HepG2 (cell line): ENCODE measurements at regions not wholly inside any gene's neighbourhood (a gene's known extent, or its start where the extent isn't known, plus 50 kb on each side); places are given as distances from the start of the nearest gene placed in this dataset.

Source experiments
- ATAC-seq: fragments of 200-7000 bp; cut with Tn5 transposase; 3 replicates; pipeline ENCODE4 v1.9.1; 2020; ENCODE audit warnings: mild to moderate bottlenecking, moderate library complexity
- BruUV-seq: library from RNA; stranded (reverse); fragments of 400-500 nt; replicated peaks from 2 replicates; lab custom pipeline; 2021; lab: Mats Ljungman, UMichigan
- CTCF ChIA-PET: fragments of 300-600 bp; formaldehyde crosslinking; extraction: SDS; loops from one replicate; lab custom pipeline; 2021; ENCODE audit warnings: low total read pairs, inconsistent platforms, low intra/inter-chr PET ratio; lab: Yijun Ruan, JAX
- POLR2A ChIA-PET: fragments of 350-600 bp; sonication (Branson Sonifier 250); formaldehyde crosslinking; loops from one replicate; lab custom pipeline; 2020; ENCODE audit warnings: antibody characterized with exemption, inconsistent platforms; lab: Yijun Ruan, JAX
- DNase-seq: peaks from one replicate; pipeline ENCODE4 v3.0.0-alpha.2; 2015; ENCODE audit warnings: low spot score
- FAIRE-seq: peaks from 3 replicates; lab custom pipeline; 2011; peaks lifted over from hg19 to GRCh38; lab: Jason Lieb, UNC
- H2AFZ ChIP-seq: one replicate; pipeline ENCODE4 v1.6.1; 2011; ENCODE audit warnings: low read length, inconsistent platforms
- H3K27ac ChIP-seq: fragments of 300-600 bp; 3 replicates; pipeline ENCODE4 v1.8.0; 2011; ENCODE audit warnings: mixed run types, mild to moderate bottlenecking, mixed read lengths, low read length, inconsistent platforms; ENCODE audit not compliant: insufficient read depth; ENCODE audit errors: extremely low read length
- H3K27me3 ChIP-seq, 2 experiments: fragments of 200-600 bp in 1 of 2; 2 replicates in 1 of 2; 3 replicates in 1 of 2; pipeline versions ENCODE4 v1.6.0 to v1.8.0; 2011; ENCODE audit warnings: low read length in 2 of 2, mild to moderate bottlenecking in 2 of 2, moderate library complexity in 2 of 2, inconsistent platforms in 1 of 2; ENCODE audit not compliant: insufficient read depth in 2 of 2, control insufficient read depth in 1 of 2
- H3K36me3 ChIP-seq, 2 experiments: fragments of 200-600 bp in 1 of 2; replicated peaks in 1 of 2; 2 replicates in 1 of 2; 3 replicates in 1 of 2; pipeline versions ENCODE4 v1.5.1 to v1.8.0; 2011; ENCODE audit warnings: low read length in 2 of 2, inconsistent platforms in 1 of 2; ENCODE audit not compliant: insufficient read depth in 2 of 2, control insufficient read depth in 1 of 2
- H3K4me1 ChIP-seq: 2 replicates; pipeline ENCODE4 v1.5.1; 2012; ENCODE audit warnings: low read length, inconsistent platforms; ENCODE audit not compliant: insufficient read depth
- H3K4me2 ChIP-seq: 2 replicates; pipeline ENCODE4 v1.6.0; 2011; ENCODE audit warnings: low read depth, low read length, inconsistent platforms
- H3K4me3 ChIP-seq, 3 experiments: fragments of 200-600 bp in 1 of 3; sonication (generic), shearing (Covaris generic) in 1 of 3; replicated peaks in 1 of 3; 2 replicates each; pipeline ENCODE4 v1.5.1; 2011 to 2016; ENCODE audit warnings: low read length in 3 of 3, inconsistent platforms in 2 of 3, low read depth in 2 of 3, mild to moderate bottlenecking in 2 of 3, control low read depth in 1 of 3, mixed read lengths in 1 of 3; ENCODE audit not compliant: insufficient read depth in 1 of 3
- H3K79me2 ChIP-seq: one replicate; pipeline ENCODE4 v1.6.1; 2011; ENCODE audit warnings: low read length, inconsistent platforms; ENCODE audit not compliant: insufficient read depth
- H3K9ac ChIP-seq: 2 replicates; pipeline ENCODE4 v1.6.0; 2011; ENCODE audit warnings: mild to moderate bottlenecking, low read depth, low read length, inconsistent platforms; ENCODE audit not compliant: insufficient read depth
- H3K9me3 ChIP-seq: 2 replicates; pipeline ENCODE4 v1.5.1; 2012; ENCODE audit warnings: mild to moderate bottlenecking, low read length
- H4K20me1 ChIP-seq: 2 replicates; pipeline ENCODE4 v1.6.0; 2011; ENCODE audit warnings: inconsistent platforms, mild to moderate bottlenecking, low read length, moderate library complexity; ENCODE audit not compliant: insufficient read depth
- CBFB ChIP-seq: sonication (generic); formaldehyde crosslinking; IDR thresholded peaks from 2 replicates; pipeline ENCODE4 v1.4.0; 2020; ENCODE audit warnings: missing genetic modification reagents
- HNRNPLL ChIP-seq: fragments of 200-400 bp; formaldehyde crosslinking; IDR thresholded peaks from 2 replicates; pipeline ENCODE4 v1.6.1; 2017; ENCODE audit warnings: mild to moderate bottlenecking, low read depth, low read length; ENCODE audit not compliant: poor library complexity, severe bottlenecking
- SKI ChIP-seq: fragments of 450-650 bp; IDR thresholded peaks from one replicate; pipeline ENCODE4 v1.6.1; 2018; ENCODE audit warnings: mild to moderate bottlenecking; ENCODE audit not compliant: partially characterized antibody
- SSRP1 ChIP-seq: IDR thresholded peaks from 2 replicates; pipeline ENCODE4 v1.6.1; 2016; ENCODE audit warnings: control low read depth
- ZFP82 ChIP-seq: sonication (generic); formaldehyde crosslinking; IDR thresholded peaks from 2 replicates; pipeline ENCODE4 v1.5.1; 2020; ENCODE audit warnings: mild to moderate bottlenecking, missing genetic modification reagents, borderline replicate concordance
- ZNF883 ChIP-seq: sonication (generic); formaldehyde crosslinking; IDR thresholded peaks from 2 replicates; pipeline ENCODE4 v1.5.1; 2020; ENCODE audit warnings: mild to moderate bottlenecking, missing genetic modification reagents; ENCODE audit errors: not compliant biosample characterization
- WGBS: methylation state at CpG from one replicate; pipeline ENCODE4 v1.1.6; 2017; ENCODE audit warnings: low lambda C conversion rate; 5-methylcytosine and 5-hydroxymethylcytosine counted together
- in situ Hi-C: cut with HindIII; loops from 2 replicates; pipeline ENCODE4 v1.10.0; 2017; ENCODE audit warnings: low pct_unique_long_range_greater_than_20kb; ENCODE audit not compliant: extremely low pct_ligation_motif_present
- intact Hi-C: fragments of 100-400 bp; cut with micrococcal nuclease; formaldehyde crosslinking; loops from one replicate; pipeline ENCODE4 v1.10.0; 2022; ENCODE audit not compliant: unreplicated experiment
- TF ChIP-seq, protein P1 (sequence below): sonication (generic); formaldehyde crosslinking; IDR thresholded peaks from 2 replicates; pipeline ENCODE4 v1.5.1; 2020; ENCODE audit warnings: mild to moderate bottlenecking, moderate library complexity, missing genetic modification reagents
- TF ChIP-seq, protein P2 (sequence below): sonication (generic); formaldehyde crosslinking; IDR thresholded peaks from 2 replicates; pipeline ENCODE4 v1.4.0; 2020; ENCODE audit warnings: mild to moderate bottlenecking, missing genetic modification reagents
- TF ChIP-seq, protein P3 (sequence below): fragments of 450-650 bp; IDR thresholded peaks from 2 replicates; pipeline ENCODE4 v1.6.1; 2017; ENCODE audit warnings: mild to moderate bottlenecking
- TF ChIP-seq, protein P4 (sequence below): sonication (generic); formaldehyde crosslinking; IDR thresholded peaks from 2 replicates; pipeline ENCODE4 v1.4.0; 2020; ENCODE audit warnings: mild to moderate bottlenecking, missing genetic modification reagents
- TF ChIP-seq, protein P5 (sequence below): IDR thresholded peaks from 2 replicates; pipeline ENCODE4 v1.6.1; 2016; ENCODE audit warnings: mild to moderate bottlenecking
- TF ChIP-seq, protein P6 (sequence below): sonication (generic); formaldehyde crosslinking; conservative IDR thresholded peaks from 2 replicates; pipeline ENCODE4 v1.4.0; 2020; ENCODE audit warnings: missing genetic modification reagents

DNA sequence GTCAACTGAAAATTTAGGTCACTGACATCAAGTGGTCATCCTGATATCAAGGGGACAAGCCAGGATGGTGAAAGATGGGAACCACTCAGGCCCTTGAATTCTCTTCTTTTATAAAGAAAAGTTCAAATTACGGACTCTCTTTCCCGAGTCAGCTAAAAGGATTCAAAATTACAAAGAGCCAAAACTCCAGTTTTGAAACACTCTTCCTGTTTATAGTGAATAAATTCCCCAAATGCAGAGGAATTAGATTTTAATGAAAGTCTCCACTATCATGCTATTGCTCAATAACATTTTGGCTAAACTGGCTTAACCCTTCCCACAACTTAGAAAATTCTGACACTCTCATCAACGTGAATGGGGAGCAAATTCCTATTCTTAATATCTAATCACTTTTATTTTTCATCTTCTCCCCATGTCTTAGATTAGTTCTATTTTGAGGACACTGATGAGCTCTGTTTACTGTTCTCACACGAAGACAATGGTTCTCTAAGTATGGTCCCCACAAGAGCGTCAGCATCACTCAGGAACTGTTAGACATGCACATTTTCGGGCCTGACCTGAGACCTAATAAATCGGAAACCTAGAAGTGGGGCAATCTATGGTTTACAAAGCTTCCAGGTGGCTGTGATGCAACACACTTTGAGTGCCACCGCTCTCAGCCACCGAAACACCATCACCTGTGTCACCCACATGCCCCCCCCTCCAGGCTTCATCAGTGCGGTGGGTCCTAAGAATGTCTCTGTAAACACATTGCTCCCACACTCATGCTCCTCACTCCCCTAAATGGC, 64.4 kb upstream of the TIAM1 start:
- Histone ChIP-seq H3K4me1 (no peaks in the 10 kb centered on the region), H3K9me3 (no peaks in the 10 kb centered on the region), H4K20me1 (no peaks in the 10 kb centered on the region), H3K4me2 (no peak overlapping the region), H3K36me3 (no peaks in the 10 kb centered on the region)
- in situ Hi-C loops = no loop called here
- BruUV-seq = no TSS peak
- POLR2A ChIA-PET = no interaction called here
- TF ChIP-seq, protein P1, sequence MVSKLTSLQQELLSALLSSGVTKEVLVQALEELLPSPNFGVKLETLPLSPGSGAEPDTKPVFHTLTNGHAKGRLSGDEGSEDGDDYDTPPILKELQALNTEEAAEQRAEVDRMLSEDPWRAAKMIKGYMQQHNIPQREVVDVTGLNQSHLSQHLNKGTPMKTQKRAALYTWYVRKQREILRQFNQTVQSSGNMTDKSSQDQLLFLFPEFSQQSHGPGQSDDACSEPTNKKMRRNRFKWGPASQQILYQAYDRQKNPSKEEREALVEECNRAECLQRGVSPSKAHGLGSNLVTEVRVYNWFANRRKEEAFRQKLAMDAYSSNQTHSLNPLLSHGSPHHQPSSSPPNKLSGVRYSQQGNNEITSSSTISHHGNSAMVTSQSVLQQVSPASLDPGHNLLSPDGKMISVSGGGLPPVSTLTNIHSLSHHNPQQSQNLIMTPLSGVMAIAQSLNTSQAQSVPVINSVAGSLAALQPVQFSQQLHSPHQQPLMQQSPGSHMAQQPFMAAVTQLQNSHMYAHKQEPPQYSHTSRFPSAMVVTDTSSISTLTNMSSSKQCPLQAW = no peak
- TF ChIP-seq ZFP82 (CRISPR knock-in tag) (no peak), SKI (no peak), SSRP1 (no peak), ZNF883 (CRISPR knock-in tag) (no peak), CBFB (no peak), HNRNPLL (no peak)
- TF ChIP-seq, protein P2, sequence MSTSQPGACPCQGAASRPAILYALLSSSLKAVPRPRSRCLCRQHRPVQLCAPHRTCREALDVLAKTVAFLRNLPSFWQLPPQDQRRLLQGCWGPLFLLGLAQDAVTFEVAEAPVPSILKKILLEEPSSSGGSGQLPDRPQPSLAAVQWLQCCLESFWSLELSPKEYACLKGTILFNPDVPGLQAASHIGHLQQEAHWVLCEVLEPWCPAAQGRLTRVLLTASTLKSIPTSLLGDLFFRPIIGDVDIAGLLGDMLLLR (CRISPR knock-in tag) = no peak
- TF ChIP-seq, protein P3, sequence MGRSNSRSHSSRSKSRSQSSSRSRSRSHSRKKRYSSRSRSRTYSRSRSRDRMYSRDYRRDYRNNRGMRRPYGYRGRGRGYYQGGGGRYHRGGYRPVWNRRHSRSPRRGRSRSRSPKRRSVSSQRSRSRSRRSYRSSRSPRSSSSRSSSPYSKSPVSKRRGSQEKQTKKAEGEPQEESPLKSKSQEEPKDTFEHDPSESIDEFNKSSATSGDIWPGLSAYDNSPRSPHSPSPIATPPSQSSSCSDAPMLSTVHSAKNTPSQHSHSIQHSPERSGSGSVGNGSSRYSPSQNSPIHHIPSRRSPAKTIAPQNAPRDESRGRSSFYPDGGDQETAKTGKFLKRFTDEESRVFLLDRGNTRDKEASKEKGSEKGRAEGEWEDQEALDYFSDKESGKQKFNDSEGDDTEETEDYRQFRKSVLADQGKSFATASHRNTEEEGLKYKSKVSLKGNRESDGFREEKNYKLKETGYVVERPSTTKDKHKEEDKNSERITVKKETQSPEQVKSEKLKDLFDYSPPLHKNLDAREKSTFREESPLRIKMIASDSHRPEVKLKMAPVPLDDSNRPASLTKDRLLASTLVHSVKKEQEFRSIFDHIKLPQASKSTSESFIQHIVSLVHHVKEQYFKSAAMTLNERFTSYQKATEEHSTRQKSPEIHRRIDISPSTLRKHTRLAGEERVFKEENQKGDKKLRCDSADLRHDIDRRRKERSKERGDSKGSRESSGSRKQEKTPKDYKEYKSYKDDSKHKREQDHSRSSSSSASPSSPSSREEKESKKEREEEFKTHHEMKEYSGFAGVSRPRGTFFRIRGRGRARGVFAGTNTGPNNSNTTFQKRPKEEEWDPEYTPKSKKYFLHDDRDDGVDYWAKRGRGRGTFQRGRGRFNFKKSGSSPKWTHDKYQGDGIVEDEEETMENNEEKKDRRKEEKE = no peak
- TF ChIP-seq, protein P4, sequence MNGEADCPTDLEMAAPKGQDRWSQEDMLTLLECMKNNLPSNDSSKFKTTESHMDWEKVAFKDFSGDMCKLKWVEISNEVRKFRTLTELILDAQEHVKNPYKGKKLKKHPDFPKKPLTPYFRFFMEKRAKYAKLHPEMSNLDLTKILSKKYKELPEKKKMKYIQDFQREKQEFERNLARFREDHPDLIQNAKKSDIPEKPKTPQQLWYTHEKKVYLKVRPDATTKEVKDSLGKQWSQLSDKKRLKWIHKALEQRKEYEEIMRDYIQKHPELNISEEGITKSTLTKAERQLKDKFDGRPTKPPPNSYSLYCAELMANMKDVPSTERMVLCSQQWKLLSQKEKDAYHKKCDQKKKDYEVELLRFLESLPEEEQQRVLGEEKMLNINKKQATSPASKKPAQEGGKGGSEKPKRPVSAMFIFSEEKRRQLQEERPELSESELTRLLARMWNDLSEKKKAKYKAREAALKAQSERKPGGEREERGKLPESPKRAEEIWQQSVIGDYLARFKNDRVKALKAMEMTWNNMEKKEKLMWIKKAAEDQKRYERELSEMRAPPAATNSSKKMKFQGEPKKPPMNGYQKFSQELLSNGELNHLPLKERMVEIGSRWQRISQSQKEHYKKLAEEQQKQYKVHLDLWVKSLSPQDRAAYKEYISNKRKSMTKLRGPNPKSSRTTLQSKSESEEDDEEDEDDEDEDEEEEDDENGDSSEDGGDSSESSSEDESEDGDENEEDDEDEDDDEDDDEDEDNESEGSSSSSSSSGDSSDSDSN (CRISPR knock-in tag) = no peak
- TF ChIP-seq, protein P5, sequence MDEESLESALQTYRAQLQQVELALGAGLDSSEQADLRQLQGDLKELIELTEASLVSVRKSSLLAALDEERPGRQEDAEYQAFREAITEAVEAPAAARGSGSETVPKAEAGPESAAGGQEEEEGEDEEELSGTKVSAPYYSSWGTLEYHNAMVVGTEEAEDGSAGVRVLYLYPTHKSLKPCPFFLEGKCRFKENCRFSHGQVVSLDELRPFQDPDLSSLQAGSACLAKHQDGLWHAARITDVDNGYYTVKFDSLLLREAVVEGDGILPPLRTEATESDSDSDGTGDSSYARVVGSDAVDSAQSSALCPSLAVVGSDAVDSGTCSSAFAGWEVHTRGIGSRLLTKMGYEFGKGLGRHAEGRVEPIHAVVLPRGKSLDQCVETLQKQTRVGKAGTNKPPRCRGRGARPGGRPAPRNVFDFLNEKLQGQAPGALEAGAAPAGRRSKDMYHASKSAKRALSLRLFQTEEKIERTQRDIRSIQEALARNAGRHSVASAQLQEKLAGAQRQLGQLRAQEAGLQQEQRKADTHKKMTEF = no peak
- TF ChIP-seq, protein P6, sequence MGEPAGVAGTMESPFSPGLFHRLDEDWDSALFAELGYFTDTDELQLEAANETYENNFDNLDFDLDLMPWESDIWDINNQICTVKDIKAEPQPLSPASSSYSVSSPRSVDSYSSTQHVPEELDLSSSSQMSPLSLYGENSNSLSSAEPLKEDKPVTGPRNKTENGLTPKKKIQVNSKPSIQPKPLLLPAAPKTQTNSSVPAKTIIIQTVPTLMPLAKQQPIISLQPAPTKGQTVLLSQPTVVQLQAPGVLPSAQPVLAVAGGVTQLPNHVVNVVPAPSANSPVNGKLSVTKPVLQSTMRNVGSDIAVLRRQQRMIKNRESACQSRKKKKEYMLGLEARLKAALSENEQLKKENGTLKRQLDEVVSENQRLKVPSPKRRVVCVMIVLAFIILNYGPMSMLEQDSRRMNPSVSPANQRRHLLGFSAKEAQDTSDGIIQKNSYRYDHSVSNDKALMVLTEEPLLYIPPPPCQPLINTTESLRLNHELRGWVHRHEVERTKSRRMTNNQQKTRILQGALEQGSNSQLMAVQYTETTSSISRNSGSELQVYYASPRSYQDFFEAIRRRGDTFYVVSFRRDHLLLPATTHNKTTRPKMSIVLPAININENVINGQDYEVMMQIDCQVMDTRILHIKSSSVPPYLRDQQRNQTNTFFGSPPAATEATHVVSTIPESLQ (CRISPR knock-in tag) = no peak
- TF ChIP-seq, all 625 proteins: peak for 0
- Histone ChIP-seq H3K27ac (no peak overlapping the region), H2AFZ (no peak overlapping the region), H3K79me2 (no peaks in the 10 kb centered on the region), H3K9ac (no peak overlapping the region), H3K27me3 (peaks cover 0 to 2% of the 10 kb centered on the region in 2 experiments; a peak in 1 of 5 replicates), H3K4me3 (no peak overlapping the region)
- ATAC-seq (no peak), FAIRE-seq (no peak), DNase-seq (no peak)
- WGBS = 47% methylated on average over 10 of the region's 10 CpGs
- CTCF ChIA-PET = no interaction called here
- intact Hi-C loops = no loop called here
